K562 (cell line): ENCODE measurements at regions not wholly inside any gene's neighbourhood (a gene's known extent, or its start where the extent isn't known, plus 50 kb on each side); places are given as distances from the start of the nearest gene placed in this dataset.

ENCODE experiments used
- ATAC-seq: fragments of 200-7000 bp; cut with Tn5 transposase; 3 replicates; pipeline ENCODE4 v1.9.1; 2020; ENCODE audit warnings: moderate library complexity
- BruUV-seq: library from RNA; stranded (reverse); fragments of 400-500 nt; replicated peaks from 2 replicates; lab custom pipeline; 2021; lab: Mats Ljungman, UMichigan
- CTCF ChIA-PET: fragments of 300-600 bp; formaldehyde crosslinking; extraction: SDS; loops from one replicate; lab custom pipeline; 2021; ENCODE audit warnings: low intra/inter-chr PET ratio; lab: Yijun Ruan, JAX
- POLR2A ChIA-PET: fragments of 300-600, 350-650 bp; sonication (Branson Sonifier 250); formaldehyde crosslinking; extraction: SDS; loops from one replicate; lab custom pipeline; 2021; ENCODE audit warnings: antibody characterized with exemption, inconsistent platforms; lab: Yijun Ruan, JAX
- DNase-seq, 4 experiments: peaks; one replicate each; pipeline versions ENCODE4 v3.0.0 to v3.0.0-alpha.2; 2011 to 2018; ENCODE audit warnings: low spot score in 3 of 4, mixed read lengths in 3 of 4; ENCODE audit errors: extremely low read depth in 1 of 4
- FAIRE-seq: peaks from 2 replicates; lab custom pipeline; 2011; peaks lifted over from hg19 to GRCh38; lab: Jason Lieb, UNC
- H2AFZ ChIP-seq: 2 replicates; pipeline ENCODE4 v1.6.0; 2011; ENCODE audit warnings: low read depth, low read length, control low read depth, inconsistent platforms
- H3K27ac ChIP-seq: fragments of 200-600 bp; 3 replicates; pipeline ENCODE4 v1.8.0; 2011; ENCODE audit warnings: low read depth, mild to moderate bottlenecking, control low read depth, inconsistent platforms, low read length, moderate library complexity, mixed read lengths; ENCODE audit errors: extremely low read depth
- H3K27me3 ChIP-seq, 2 experiments: fragments of 300-600 bp in 1 of 2; 2 replicates in 1 of 2; 3 replicates in 1 of 2; pipeline versions ENCODE4 v1.6.0 to v1.8.0; 2011; ENCODE audit warnings: inconsistent platforms in 2 of 2, low read length in 2 of 2, mild to moderate bottlenecking in 1 of 2, mixed read lengths in 1 of 2, moderate library complexity in 1 of 2; ENCODE audit not compliant: control insufficient read depth in 2 of 2, insufficient read depth in 2 of 2
- H3K36me3 ChIP-seq: fragments of 300-600 bp; 3 replicates; pipeline ENCODE4 v1.8.0; 2011; ENCODE audit warnings: mild to moderate bottlenecking, low read length, inconsistent platforms; ENCODE audit not compliant: control insufficient read depth, insufficient read depth
- H3K4me1 ChIP-seq, 2 experiments: fragments of 200-600 bp in 1 of 2; replicated peaks in 1 of 2; 2 replicates in 1 of 2; 3 replicates in 1 of 2; pipeline versions ENCODE4 v1.5.1 to v1.8.0; 2011; ENCODE audit warnings: inconsistent platforms in 2 of 2, low read length in 2 of 2, mild to moderate bottlenecking in 1 of 2, mixed read lengths in 1 of 2, moderate library complexity in 1 of 2; ENCODE audit not compliant: control insufficient read depth in 2 of 2, insufficient read depth in 2 of 2
- H3K4me2 ChIP-seq: 2 replicates; pipeline ENCODE4 v1.6.1; 2011; ENCODE audit warnings: low read length, control low read depth, inconsistent platforms, mixed read lengths; ENCODE audit not compliant: insufficient read depth
- H3K4me3 ChIP-seq: fragments of 200-600 bp; sonication (generic), shearing (Covaris generic); 2 replicates; pipeline ENCODE4 v1.5.1; 2016; ENCODE audit warnings: control low read depth, inconsistent platforms
- H3K79me2 ChIP-seq: fragments of 200-600 bp; 3 replicates; pipeline ENCODE4 v1.8.0; 2011; ENCODE audit warnings: low read length, inconsistent platforms; ENCODE audit not compliant: control insufficient read depth, insufficient read depth
- H3K9ac ChIP-seq, 2 experiments: 2 replicates each; pipeline versions ENCODE4 v1.6.0 to v1.6.1; 2011; ENCODE audit warnings: low read depth in 2 of 2, low read length in 2 of 2, control low read depth in 1 of 2, inconsistent platforms in 1 of 2, mild to moderate bottlenecking in 1 of 2, mixed read lengths in 1 of 2; ENCODE audit not compliant: insufficient read depth in 1 of 2
- H3K9me1 ChIP-seq: one replicate; pipeline ENCODE4 v1.6.0; 2011; ENCODE audit warnings: inconsistent platforms, mild to moderate bottlenecking, low read length, moderate library complexity; ENCODE audit not compliant: control insufficient read depth, insufficient read depth
- H3K9me3 ChIP-seq: replicated peaks from 2 replicates; pipeline ENCODE4 v1.5.1; 2011; ENCODE audit warnings: low read depth, low read length, inconsistent platforms; ENCODE audit not compliant: control insufficient read depth, insufficient read depth
- H4K20me1 ChIP-seq: replicated peaks from 2 replicates; pipeline ENCODE4 v1.6.1; 2011; ENCODE audit warnings: low read length, inconsistent platforms, mixed read lengths; ENCODE audit not compliant: control insufficient read depth, insufficient read depth
- FOXP4 ChIP-seq: sonication (generic); formaldehyde crosslinking; IDR thresholded peaks from 2 replicates; pipeline ENCODE4 v1.8.0; 2022; ENCODE audit warnings: mild to moderate bottlenecking, missing genetic modification reagents, borderline replicate concordance
- MAZ ChIP-seq, 2 experiments: fragments of 450-650 bp in 1 of 2; sonication (generic) in 1 of 2; formaldehyde crosslinking; IDR thresholded peaks in 1 of 2; conservative IDR thresholded peaks in 1 of 2; 2 replicates each; pipeline versions ENCODE4 v1.4.0 to v1.5.0; 2020; ENCODE audit warnings: mild to moderate bottlenecking in 1 of 2, missing genetic modification reagents in 1 of 2
- NONO ChIP-seq, 2 experiments: fragments of 200-400 bp in 1 of 2; fragments of 450-650 bp in 1 of 2; formaldehyde crosslinking in 1 of 2; IDR thresholded peaks; 2 replicates each; pipeline ENCODE4 v1.6.1; 2017; ENCODE audit warnings: low read depth in 2 of 2, mild to moderate bottlenecking in 2 of 2, moderate library complexity in 2 of 2, low read length in 1 of 2
- SREBF2 ChIP-seq: sonication (generic); formaldehyde crosslinking; IDR thresholded peaks from 2 replicates; pipeline ENCODE4 v1.4.0; 2020; ENCODE audit warnings: mild to moderate bottlenecking, missing genetic modification reagents
- TCF3 ChIP-seq: sonication (generic); formaldehyde crosslinking; IDR thresholded peaks from 2 replicates; pipeline ENCODE4 v1.4.0; 2020; ENCODE audit warnings: mild to moderate bottlenecking, missing genetic modification reagents
- TOE1 ChIP-seq, 2 experiments: fragments of 450-650 bp in 1 of 2; sonication (generic) in 1 of 2; formaldehyde crosslinking in 1 of 2; IDR thresholded peaks; 2 replicates each; pipeline versions ENCODE4 v1.7.1 to v1.8.0; 2016 to 2022; ENCODE audit warnings: borderline replicate concordance in 2 of 2, mild to moderate bottlenecking in 2 of 2, antibody characterized with exemption in 1 of 2, inconsistent platforms in 1 of 2, low read depth in 1 of 2, missing genetic modification reagents in 1 of 2, moderate library complexity in 1 of 2
- YY1 ChIP-seq, 3 experiments: IDR thresholded peaks; 2 replicates each; pipeline ENCODE4 v1.6.1; 2011; ENCODE audit warnings: low read length in 2 of 3, mild to moderate bottlenecking in 2 of 3, moderate library complexity in 2 of 3, borderline replicate concordance in 1 of 3, control low read depth in 1 of 3, low read depth in 1 of 3; ENCODE audit not compliant: insufficient read depth in 3 of 3, insufficient replicate concordance in 2 of 3, control insufficient read depth in 1 of 3, insufficient read length in 1 of 3; ENCODE audit errors: extremely low read depth in 1 of 3
- ZKSCAN3 ChIP-seq: fragments of 250-450 bp; sonication (Bioruptor Pico); IDR thresholded peaks from 2 replicates; pipeline ENCODE4 v1.4.0; 2020
- WGBS: fragments of 100-300 bp; shearing (Covaris generic); methylation state at CpG from one replicate; pipeline ENCODE4 v1.1.6; 2016; ENCODE audit warnings: low coverage, mixed read lengths; ENCODE audit not compliant: insufficient coverage; ENCODE audit errors: missing lambda C conversion rate; 5-methylcytosine and 5-hydroxymethylcytosine counted together
- in situ Hi-C: fragments of 300-500 bp; cut with MboI; formaldehyde crosslinking; loops from 4 replicates; pipeline ENCODE4 v1.15.0; 2018; ENCODE audit warnings: inconsistent platforms, mixed read lengths
- intact Hi-C: fragments of 100-400 bp; cut with micrococcal nuclease; formaldehyde crosslinking; loops from 2 replicates; pipeline ENCODE4 v1.14.2; 2022
- TF ChIP-seq, protein P1 (sequence below): fragments of 250-450 bp; sonication (Bioruptor Pico); IDR thresholded peaks from 2 replicates; pipeline ENCODE4 v1.5.0; 2020; ENCODE audit warnings: mild to moderate bottlenecking, borderline replicate concordance

GRCh38 chr5:174327896-174328295, 282.4 kb downstream of the NSG2 start:
- CTCF ChIA-PET = interaction anchor here (0.6 to 1.1 kb wide), 2 partner anchors 466 to 741 kb away, joined by 3 to 4 read pairs; no protein-coding TSS in a partner anchor

DNA sequence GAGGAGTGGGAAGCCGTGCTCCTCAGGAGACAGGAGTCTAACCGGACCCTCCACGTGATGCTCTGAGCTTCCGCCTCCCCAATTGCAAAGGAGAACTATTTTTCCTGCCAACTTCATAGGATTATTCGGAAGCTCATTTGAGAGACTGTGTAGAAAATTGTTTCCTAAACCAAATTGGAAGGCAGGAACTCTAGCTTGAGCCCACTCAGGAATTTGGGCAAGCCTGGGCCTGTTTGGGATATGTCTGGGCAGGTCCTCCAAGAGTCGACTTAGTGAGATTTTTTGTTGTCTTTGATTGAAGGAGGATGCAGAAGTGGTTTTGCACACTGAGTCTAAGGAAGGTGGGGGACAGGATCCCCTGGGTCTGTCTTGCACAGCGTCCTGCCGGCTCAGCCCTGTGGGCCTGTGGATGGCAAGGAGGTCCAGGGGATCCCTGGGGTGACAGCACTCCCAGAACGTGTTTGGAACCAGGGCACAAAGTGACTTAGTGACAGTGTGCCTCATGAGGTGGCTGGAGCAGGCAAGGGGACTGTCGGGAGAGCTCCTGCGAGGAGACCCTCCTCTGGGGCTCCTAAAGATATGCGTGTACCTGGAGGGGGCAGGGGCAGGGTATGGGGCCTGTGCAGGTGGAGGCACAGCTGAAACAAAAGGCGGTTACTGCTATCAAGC, 283.3 kb downstream of the NSG2 start:
- BruUV-seq = no TSS peak
- H2AFZ ChIP-seq = no peak overlapping the region
- peaks cover 8% of the 10 kb centered on the region; the same call in 1 of the 2 replicates for H4K20me1 ChIP-seq
- no peak for DNase-seq
- ChIA-PET POLR2A (interaction anchor here (0.6 to 0.8 kb wide), 2 partner anchors 9 to 288 kb away, joined by 3 read pairs; no protein-coding TSS in a partner anchor), CTCF (interaction anchor here (0.6 kb wide), 1 partner anchor 12 kb away, joined by 3 read pairs; no protein-coding TSS in a partner anchor)
- no peak for ATAC-seq
- no peaks in the 10 kb centered on the region for H3K9me1 ChIP-seq
- H3K9ac ChIP-seq = no peak overlapping the region
- no peaks in the 10 kb centered on the region for H3K79me2 ChIP-seq
- peaks cover 11 to 49% of the 10 kb centered on the region in 2 experiments; a peak in 3 of 5 replicates for H3K27me3 ChIP-seq
- no peaks in the 10 kb centered on the region for H3K9me3 ChIP-seq
- no peak overlapping the region for H3K4me2 ChIP-seq
- H3K36me3 ChIP-seq = no peaks in the 10 kb centered on the region
- in situ Hi-C loops (no loop called here), intact Hi-C loops (loop anchor here (5.0 kb wide), 2 partner anchors 89 to 464 kb away; no protein-coding TSS in a partner anchor)
- 2% methylated on average over 13 of the region's 13 CpGs for WGBS
- H3K27ac ChIP-seq = no peak overlapping the region
- FAIRE-seq = no peak
- H3K4me3 ChIP-seq = no peak overlapping the region
- H3K4me1 ChIP-seq = no peaks in the 10 kb centered on the region
- TF ChIP-seq MAZ (CRISPR knock-in tag; conservative IDR thresholded peaks at IDR 0.05 in 1 of 2, IDR thresholded peaks at IDR 0.05 in 1 of 2) = no peak
- TF ChIP-seq NONO (IDR thresholded peaks at IDR 0.05; ENCODE audit: low read depth in 2 of 2, low read length in 1 of 2) = no peak
- TF ChIP-seq TCF3 = no peak
- no peak for TF ChIP-seq YY1 (IDR thresholded peaks at IDR 0.05; ENCODE audit: borderline replicate concordance in 1 of 3, control insufficient read depth in 1 of 3, extremely low read depth in 1 of 3, insufficient read depth in 3 of 3, insufficient read length in 1 of 3, insufficient replicate concordance in 2 of 3, low read depth in 1 of 3, low read length in 2 of 3)
- TF ChIP-seq ZKSCAN3 (CRISPR knock-in tag) = no peak
- TF ChIP-seq, protein P1, sequence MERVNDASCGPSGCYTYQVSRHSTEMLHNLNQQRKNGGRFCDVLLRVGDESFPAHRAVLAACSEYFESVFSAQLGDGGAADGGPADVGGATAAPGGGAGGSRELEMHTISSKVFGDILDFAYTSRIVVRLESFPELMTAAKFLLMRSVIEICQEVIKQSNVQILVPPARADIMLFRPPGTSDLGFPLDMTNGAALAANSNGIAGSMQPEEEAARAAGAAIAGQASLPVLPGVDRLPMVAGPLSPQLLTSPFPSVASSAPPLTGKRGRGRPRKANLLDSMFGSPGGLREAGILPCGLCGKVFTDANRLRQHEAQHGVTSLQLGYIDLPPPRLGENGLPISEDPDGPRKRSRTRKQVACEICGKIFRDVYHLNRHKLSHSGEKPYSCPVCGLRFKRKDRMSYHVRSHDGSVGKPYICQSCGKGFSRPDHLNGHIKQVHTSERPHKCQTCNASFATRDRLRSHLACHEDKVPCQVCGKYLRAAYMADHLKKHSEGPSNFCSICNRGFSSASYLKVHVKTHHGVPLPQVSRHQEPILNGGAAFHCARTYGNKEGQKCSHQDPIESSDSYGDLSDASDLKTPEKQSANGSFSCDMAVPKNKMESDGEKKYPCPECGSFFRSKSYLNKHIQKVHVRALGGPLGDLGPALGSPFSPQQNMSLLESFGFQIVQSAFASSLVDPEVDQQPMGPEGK (CRISPR knock-in tag) = no peak
- TF ChIP-seq FOXP4 (CRISPR knock-in tag) = no peak

More at GRCh38 chr5:174327896-174328295, 282.4 kb downstream of the NSG2 start:
- POLR2A ChIA-PET = interaction anchor here (0.8 kb wide), 1 partner anchor 9 kb away, joined by 3 read pairs; no protein-coding TSS in a partner anchor
- in situ Hi-C loops = no loop called here
- TF ChIP-seq TOE1 (IDR thresholded peaks at IDR 0.05; ENCODE audit: borderline replicate concordance) (no peak), TOE1 (CRISPR knock-in tag; IDR thresholded peaks at IDR 0.05; ENCODE audit: borderline replicate concordance, low read depth) (no peak), SREBF2 (no peak)
- no peaks in the 10 kb centered on the region for H3K4me1 ChIP-seq
- FAIRE-seq (no peak), DNase-seq (no peak), ATAC-seq (no peak)
- WGBS = 1% methylated on average over 9 of the region's 9 CpGs
- no peaks in the 10 kb centered on the region for H3K9me3 ChIP-seq
- H2AFZ ChIP-seq = no peak overlapping the region
- H3K9ac ChIP-seq = no peak overlapping the region
- intact Hi-C loops = loop anchor here (5.0 kb wide), 2 partner anchors 89 to 464 kb away; no protein-coding TSS in a partner anchor
- no peaks in the 10 kb centered on the region for H3K36me3 ChIP-seq
- no peak overlapping the region for H3K4me2 ChIP-seq
- no peaks in the 10 kb centered on the region for H3K9me1 ChIP-seq
- H3K27me3 ChIP-seq = peaks cover 11 to 50% of the 10 kb centered on the region in 2 experiments; a peak in 3 of 5 replicates
- BruUV-seq = no TSS peak
- no peaks in the 10 kb centered on the region for H3K79me2 ChIP-seq
- H3K27ac ChIP-seq = no peak overlapping the region
- peaks cover 8% of the 10 kb centered on the region; the same call in 1 of the 2 replicates for H4K20me1 ChIP-seq
- no peak overlapping the region for H3K4me3 ChIP-seq
